ENCODE measurements at regions not wholly inside any gene's neighbourhood (a gene's known extent, or its start where the extent isn't known, plus 50 kb on each side); places are given as distances from the start of the nearest gene placed in this dataset.

GRCh38 chrX:39440799-39441284, 639.6 kb downstream of the MID1IP1 start:
- peaks cover 0 to 10% (median 0%) of the 10 kb centered on the region in 8 donors for H3K9me3 ChIP-seq
- intact Hi-C loops (cut with DNase I; ENCODE audit: low total_unique reads), result no loop called here
- peaks cover 0 to 18% (median 2%) of the 10 kb centered on the region in 6 donors for H3K4me1 ChIP-seq
- peaks cover 0 to 5% (median 0%) of the 10 kb centered on the region in 7 donors for H3K27me3 ChIP-seq (replicated peaks in 1 of 7)
- TF ChIP-seq POLR2A (IDR thresholded peaks at IDR 0.05) (no peak), CTCF (IDR thresholded peaks at IDR 0.05 in 8 of 11, conservative IDR thresholded peaks at IDR 0.05 in 3 of 11) (no peak), POLR2AphosphoS5 (IDR thresholded peaks at IDR 0.05) (no peak)
- no peak for DNase-seq
- no peaks in the 10 kb centered on the region for H3K36me3 ChIP-seq
- peak overlapping the region in 4 of 8 donors; percentile 22 to 48 (median 40) for H3K27ac ChIP-seq
- no peak overlapping the region for H3K4me3 ChIP-seq

- H3K4me1 ChIP-seq, result peaks cover 0 to 18% (median 2%) of the 10 kb centered on the region in 6 donors
- H3K27me3 ChIP-seq (replicated peaks in 1 of 7), result peaks cover 0 to 5% (median 0%) of the 10 kb centered on the region in 7 donors
- no peak overlapping the region for H3K4me3 ChIP-seq
- no peak overlapping the region for H3K27ac ChIP-seq
- WGBS, 5 donors, result 70 to 82% (median 72%) methylated on average over 1 of the region's 1 CpG
- H3K9me3 ChIP-seq, result peaks cover 0 to 5% (median 0%) of the 10 kb centered on the region in 8 donors
- DNase-seq, result no peak
- intact Hi-C loops (cut with DNase I; ENCODE audit: low total_unique reads), result no loop called here
- no peaks in the 10 kb centered on the region for H3K36me3 ChIP-seq
- TF ChIP-seq POLR2AphosphoS5 (IDR thresholded peaks at IDR 0.05), result no peak
- no peak for TF ChIP-seq CTCF (IDR thresholded peaks at IDR 0.05 in 8 of 11, conservative IDR thresholded peaks at IDR 0.05 in 3 of 11)
- no peak for TF ChIP-seq POLR2A (IDR thresholded peaks at IDR 0.05)
Observed at GRCh38 chrX:39442332-39442731, 641.1 kb downstream of the MID1IP1 start.

DNA sequence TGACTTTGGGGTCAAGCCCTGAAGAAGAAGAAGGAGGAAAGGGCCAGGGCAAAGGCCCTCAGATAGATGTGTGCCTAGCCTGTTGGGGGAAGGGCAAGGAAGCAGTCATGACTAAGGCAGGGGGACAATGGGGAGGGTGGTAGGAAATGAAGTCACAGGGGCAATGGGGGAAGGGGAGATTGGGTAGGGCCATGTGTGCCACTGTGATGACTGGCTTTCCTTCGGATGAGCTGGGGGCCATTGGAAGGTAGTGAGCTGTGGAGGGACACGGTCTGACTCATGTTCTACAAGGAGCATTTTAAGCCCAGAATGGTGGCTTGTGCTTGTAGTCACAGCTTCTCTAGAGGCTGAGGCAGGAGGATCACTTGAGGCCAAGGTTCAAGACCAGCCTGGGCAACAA, 642.0 kb downstream of the MID1IP1 start:
- H3K36me3 ChIP-seq, result no peaks in the 10 kb centered on the region
- intact Hi-C loops (cut with DNase I; ENCODE audit: low total_unique reads), result no loop called here
- TF ChIP-seq CTCF (IDR thresholded peaks at IDR 0.05 in 8 of 11, conservative IDR thresholded peaks at IDR 0.05 in 3 of 11) (no peak), POLR2AphosphoS5 (IDR thresholded peaks at IDR 0.05) (no peak), POLR2A (IDR thresholded peaks at IDR 0.05) (no peak)
- no peak overlapping the region for H3K4me3 ChIP-seq
- H3K9me3 ChIP-seq, result no peaks in the 10 kb centered on the region
- 77 to 93% (median 82%) methylated on average over 2 of the region's 2 CpGs for WGBS, 5 donors
- peaks cover 0 to 5% (median 0%) of the 10 kb centered on the region in 7 donors for H3K27me3 ChIP-seq (replicated peaks in 1 of 7)
- no peak overlapping the region for H3K27ac ChIP-seq
- DNase-seq, result no peak
- H3K4me1 ChIP-seq, result peaks cover 0 to 18% (median 2%) of the 10 kb centered on the region in 6 donors

GRCh38 chrX:39445336-39445735, 644.1 kb downstream of the MID1IP1 start:
- intact Hi-C loops (cut with DNase I; ENCODE audit: low total_unique reads), result no loop called here
- Histone ChIP-seq H3K36me3 (no peaks in the 10 kb centered on the region), H3K4me1 (peaks cover 0 to 8% (median 2%) of the 10 kb centered on the region in 6 donors), H3K27ac (no peak overlapping the region), H3K9me3 (no peaks in the 10 kb centered on the region), H3K27me3 (replicated peaks in 1 of 7) (peaks cover 0 to 5% (median 0%) of the 10 kb centered on the region in 7 donors), H3K4me3 (no peak overlapping the region)
- TF ChIP-seq POLR2A (IDR thresholded peaks at IDR 0.05), result no peak
- TF ChIP-seq CTCF (IDR thresholded peaks at IDR 0.05 in 8 of 11, conservative IDR thresholded peaks at IDR 0.05 in 3 of 11), result peak in 5 of 11 experiments; percentile 8 to 36 (median 21)
- DNase-seq, result no peak
- 58 to 91% (median 67%) methylated on average over 4 of the region's 4 CpGs for WGBS, 5 donors

All from spleen (tissue), 11 donors.